ENCODE measurements at regions not wholly inside any gene's neighbourhood (a gene's known extent, or its start where the extent isn't known, plus 50 kb on each side); places are given as distances from the start of the nearest gene placed in this dataset.

GRCh38 chr11:45597097-45597496, 68.3 kb downstream of the CHST1 start:
- no peak for DNase-seq (ENCODE audit: low spot score)
- no peak for ATAC-seq (ENCODE audit: low FRiP score)

GRCh38 chr11:45596571-45596970, 68.9 kb downstream of the CHST1 start:
- ATAC-seq (ENCODE audit: low FRiP score), result no peak
- no peak for DNase-seq (ENCODE audit: low spot score)
- no peak for TF ChIP-seq CTCF (IDR thresholded peaks at IDR 0.05)

More at GRCh38 chr11:45597097-45597496, 68.3 kb downstream of the CHST1 start:
- TF ChIP-seq CTCF (IDR thresholded peaks at IDR 0.05), result no peak

GRCh38 chr11:45593992-45594391, 71.4 kb downstream of the CHST1 start:
- TF ChIP-seq CTCF (IDR thresholded peaks at IDR 0.05), result no peak
- ATAC-seq (ENCODE audit: low FRiP score) (no peak), DNase-seq (ENCODE audit: low spot score) (no peak)

GRCh38 chr11:45592636-45593035, 72.8 kb downstream of the CHST1 start:
- ATAC-seq (ENCODE audit: low FRiP score), result no peak
- no peak for TF ChIP-seq CTCF (IDR thresholded peaks at IDR 0.05)
- no peak for DNase-seq (ENCODE audit: low spot score)

- DNase-seq (ENCODE audit: low spot score) (no peak), ATAC-seq (ENCODE audit: low FRiP score) (no peak)
- TF ChIP-seq CTCF (IDR thresholded peaks at IDR 0.05), result no peak
These were observed 74.7 kb downstream of the CHST1 start for GRCh38 chr11:45590743-45591142.

- DNase-seq (ENCODE audit: low spot score), result no peak
- no peak for ATAC-seq (ENCODE audit: low FRiP score)
- TF ChIP-seq CTCF (IDR thresholded peaks at IDR 0.05), result no peak
These were observed 80.2 kb downstream of the CHST1 start for GRCh38 chr11:45585205-45585604.

- no peak for ATAC-seq (ENCODE audit: low FRiP score)
- DNase-seq (ENCODE audit: low spot score), result no peak
- no peak for TF ChIP-seq CTCF (IDR thresholded peaks at IDR 0.05)
These were observed 81.3 kb downstream of the CHST1 start for GRCh38 chr11:45583981-45584566.

Data from omental fat pad (tissue), 3 donors.